Transverse colon (tissue), 4 donors: ENCODE measurements at regions not wholly inside any gene's neighbourhood (a gene's known extent, or its start where the extent isn't known, plus 50 kb on each side); places are given as distances from the start of the nearest gene placed in this dataset.

Experiments
- EP300 ChIP-seq: sonication (generic); formaldehyde crosslinking; IDR thresholded peaks from one replicate; pipeline ENCODE4 v1.6.1; 2017; ENCODE audit warnings: antibody characterized with exemption, low read depth
- POLR2A ChIP-seq: fragments of 450-650 bp; IDR thresholded peaks from one replicate; pipeline ENCODE4 v1.6.1; 2016; ENCODE audit warnings: antibody characterized with exemption, mild to moderate bottlenecking, moderate library complexity
- POLR2AphosphoS5 ChIP-seq, 3 donors: sonication (generic); formaldehyde crosslinking; IDR thresholded peaks; one replicate each; pipeline ENCODE4 v1.6.1; 2016; ENCODE audit warnings: antibody characterized with exemption in 3 of 3
- TF ChIP-seq, protein P1 (sequence below), 5 experiments: fragments of 200-600 bp in 3 of 5; fragments of 450-650 bp in 2 of 5; sonication (generic) in 3 of 5; IDR thresholded peaks; 1 replicate in 2 of 5; 2 replicates in 3 of 5; pipeline ENCODE4 v1.5.1; 2016 to 2017; ENCODE audit warnings: antibody characterized with exemption in 5 of 5, inconsistent platforms in 3 of 5, mild to moderate bottlenecking in 2 of 5, moderate library complexity in 1 of 5

DNA sequence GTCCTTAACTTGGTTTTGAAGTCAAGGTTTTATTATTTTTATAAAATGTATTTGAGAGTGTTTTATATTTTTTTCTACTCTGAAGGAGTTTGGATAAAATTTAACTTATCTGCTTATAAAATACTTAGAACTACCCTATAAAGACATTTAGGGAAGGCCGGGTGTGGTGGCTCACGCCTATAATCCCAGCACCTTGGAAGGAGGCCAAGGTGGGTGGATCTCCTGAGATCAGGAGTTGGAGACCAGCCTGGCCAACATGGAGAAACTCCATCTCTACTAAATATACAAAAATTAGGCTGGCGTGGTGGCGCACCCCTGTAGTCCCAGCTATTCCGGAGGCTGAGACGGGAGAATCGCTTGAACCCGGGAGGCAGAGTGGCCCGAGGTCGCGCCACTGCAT is 486.4 kb downstream of the DSC3 start:
- no peak for TF ChIP-seq POLR2A
- TF ChIP-seq, protein P1, sequence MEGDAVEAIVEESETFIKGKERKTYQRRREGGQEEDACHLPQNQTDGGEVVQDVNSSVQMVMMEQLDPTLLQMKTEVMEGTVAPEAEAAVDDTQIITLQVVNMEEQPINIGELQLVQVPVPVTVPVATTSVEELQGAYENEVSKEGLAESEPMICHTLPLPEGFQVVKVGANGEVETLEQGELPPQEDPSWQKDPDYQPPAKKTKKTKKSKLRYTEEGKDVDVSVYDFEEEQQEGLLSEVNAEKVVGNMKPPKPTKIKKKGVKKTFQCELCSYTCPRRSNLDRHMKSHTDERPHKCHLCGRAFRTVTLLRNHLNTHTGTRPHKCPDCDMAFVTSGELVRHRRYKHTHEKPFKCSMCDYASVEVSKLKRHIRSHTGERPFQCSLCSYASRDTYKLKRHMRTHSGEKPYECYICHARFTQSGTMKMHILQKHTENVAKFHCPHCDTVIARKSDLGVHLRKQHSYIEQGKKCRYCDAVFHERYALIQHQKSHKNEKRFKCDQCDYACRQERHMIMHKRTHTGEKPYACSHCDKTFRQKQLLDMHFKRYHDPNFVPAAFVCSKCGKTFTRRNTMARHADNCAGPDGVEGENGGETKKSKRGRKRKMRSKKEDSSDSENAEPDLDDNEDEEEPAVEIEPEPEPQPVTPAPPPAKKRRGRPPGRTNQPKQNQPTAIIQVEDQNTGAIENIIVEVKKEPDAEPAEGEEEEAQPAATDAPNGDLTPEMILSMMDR (IDR thresholded peaks at IDR 0.05) = no peak
- no peak for TF ChIP-seq POLR2AphosphoS5 (IDR thresholded peaks at IDR 0.05)
- no peak for TF ChIP-seq EP300
